Activated B cell treated with CpG ODN at 0.5 μM for 24 hours (primary cell): ENCODE measurements at regions not wholly inside any gene's neighbourhood (a gene's known extent, or its start where the extent isn't known, plus 50 kb on each side); places are given as distances from the start of the nearest gene placed in this dataset.

ENCODE experiments used
- ATAC-seq: fragments of 200-7000 bp; cut with Tn5 transposase; one replicate; pipeline ENCODE4 v1.10.0; 2021; ENCODE audit warnings: low read depth, mild to moderate bottlenecking, moderate library complexity
- CTCF ChIA-PET: fragments of 350-600 bp; sonication (Branson Sonifier 250); formaldehyde crosslinking; loops from one replicate; lab custom pipeline; 2021; ENCODE audit warnings: antibody characterized with exemption; lab: Charles Lee
- POLR2A ChIA-PET: fragments of 350-600 bp; sonication (Branson Sonifier 250); formaldehyde crosslinking; loops from one replicate; lab custom pipeline; 2021; ENCODE audit warnings: antibody characterized with exemption; lab: Charles Lee
- DNase-seq: peaks from one replicate; pipeline ENCODE4 v3.0.0; 2022
- H3K27ac Mint-ChIP-seq: one replicate; pipeline ENCODE4 v1.8.0; 2020; ENCODE audit warnings: mixed read lengths
- H3K27me3 Mint-ChIP-seq: one replicate; pipeline ENCODE4 v1.8.0; 2021; ENCODE audit warnings: mixed read lengths
- H3K36me3 Mint-ChIP-seq: one replicate; pipeline ENCODE4 v1.8.0; 2021; ENCODE audit warnings: low read depth, mixed read lengths
- H3K4me1 Mint-ChIP-seq: one replicate; pipeline ENCODE4 v1.8.0; 2021; ENCODE audit warnings: mixed read lengths
- H3K4me3 Mint-ChIP-seq: one replicate; pipeline ENCODE4 v1.8.0; 2020; ENCODE audit warnings: mild to moderate bottlenecking, mixed read lengths
- H3K9me3 Mint-ChIP-seq: one replicate; pipeline ENCODE4 v1.8.0; 2020; ENCODE audit warnings: mixed read lengths
- intact Hi-C: fragments of 100-400 bp; cut with micrococcal nuclease; formaldehyde crosslinking; loops from one replicate; pipeline ENCODE4 v1.15.1; 2024
- TF ChIP-seq, protein P1 (sequence below): fragments of 200-600 bp; IDR thresholded peaks from one replicate; pipeline ENCODE4 v1.8.0; 2022; ENCODE audit warnings: antibody characterized with exemption, mild to moderate bottlenecking

DNA sequence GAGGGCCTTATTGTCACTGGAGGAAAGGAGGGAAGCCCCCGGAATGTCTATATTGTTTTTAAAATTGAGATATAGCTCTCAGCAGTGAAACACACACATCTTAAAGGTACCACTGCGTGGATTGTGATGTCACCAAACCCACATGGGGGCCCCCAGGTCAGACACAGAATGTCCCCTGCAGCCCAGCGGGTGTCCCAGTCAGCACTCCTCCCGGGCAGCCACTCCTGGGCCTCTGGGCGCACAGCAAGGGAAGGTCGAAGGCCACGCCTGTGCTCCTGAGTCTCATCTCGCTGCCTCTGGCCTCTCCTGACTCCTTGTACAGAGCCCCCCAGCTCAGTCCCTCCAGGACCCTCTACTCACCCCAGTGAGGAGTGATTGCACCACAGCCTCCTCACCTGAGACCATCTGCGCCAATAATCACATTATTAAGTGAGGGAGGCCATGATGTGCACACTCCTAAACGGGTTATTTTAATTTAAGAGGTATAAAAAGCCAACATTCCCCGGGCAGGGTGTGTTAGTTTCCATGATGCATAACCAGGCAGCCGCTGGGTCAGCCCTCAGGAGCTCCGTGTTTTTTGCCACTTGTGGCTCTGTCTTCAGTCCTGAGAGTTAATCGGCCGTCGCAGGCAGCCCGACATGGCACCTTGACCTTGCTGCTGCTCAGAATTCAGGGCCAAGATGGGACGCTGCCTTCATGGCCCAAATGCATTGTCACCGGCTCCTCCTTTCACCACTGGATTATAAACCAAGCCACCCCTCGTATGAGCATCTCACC is 1089.3 kb downstream of the BRD1 start:
- Mint-ChIP-seq H3K36me3 (no peaks in the 10 kb centered on the region), H3K27me3 (no peaks in the 10 kb centered on the region), H3K4me1 (no peaks in the 10 kb centered on the region), H3K9me3 (no peaks in the 10 kb centered on the region), H3K4me3 (no peak overlapping the region), H3K27ac (no peak overlapping the region)
- ATAC-seq (no peak), DNase-seq (no peak)
- intact Hi-C loops = no loop called here
- TF ChIP-seq, protein P1, sequence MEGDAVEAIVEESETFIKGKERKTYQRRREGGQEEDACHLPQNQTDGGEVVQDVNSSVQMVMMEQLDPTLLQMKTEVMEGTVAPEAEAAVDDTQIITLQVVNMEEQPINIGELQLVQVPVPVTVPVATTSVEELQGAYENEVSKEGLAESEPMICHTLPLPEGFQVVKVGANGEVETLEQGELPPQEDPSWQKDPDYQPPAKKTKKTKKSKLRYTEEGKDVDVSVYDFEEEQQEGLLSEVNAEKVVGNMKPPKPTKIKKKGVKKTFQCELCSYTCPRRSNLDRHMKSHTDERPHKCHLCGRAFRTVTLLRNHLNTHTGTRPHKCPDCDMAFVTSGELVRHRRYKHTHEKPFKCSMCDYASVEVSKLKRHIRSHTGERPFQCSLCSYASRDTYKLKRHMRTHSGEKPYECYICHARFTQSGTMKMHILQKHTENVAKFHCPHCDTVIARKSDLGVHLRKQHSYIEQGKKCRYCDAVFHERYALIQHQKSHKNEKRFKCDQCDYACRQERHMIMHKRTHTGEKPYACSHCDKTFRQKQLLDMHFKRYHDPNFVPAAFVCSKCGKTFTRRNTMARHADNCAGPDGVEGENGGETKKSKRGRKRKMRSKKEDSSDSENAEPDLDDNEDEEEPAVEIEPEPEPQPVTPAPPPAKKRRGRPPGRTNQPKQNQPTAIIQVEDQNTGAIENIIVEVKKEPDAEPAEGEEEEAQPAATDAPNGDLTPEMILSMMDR = no peak
- POLR2A ChIA-PET = no interaction called here
- CTCF ChIA-PET = no interaction called here

DNA sequence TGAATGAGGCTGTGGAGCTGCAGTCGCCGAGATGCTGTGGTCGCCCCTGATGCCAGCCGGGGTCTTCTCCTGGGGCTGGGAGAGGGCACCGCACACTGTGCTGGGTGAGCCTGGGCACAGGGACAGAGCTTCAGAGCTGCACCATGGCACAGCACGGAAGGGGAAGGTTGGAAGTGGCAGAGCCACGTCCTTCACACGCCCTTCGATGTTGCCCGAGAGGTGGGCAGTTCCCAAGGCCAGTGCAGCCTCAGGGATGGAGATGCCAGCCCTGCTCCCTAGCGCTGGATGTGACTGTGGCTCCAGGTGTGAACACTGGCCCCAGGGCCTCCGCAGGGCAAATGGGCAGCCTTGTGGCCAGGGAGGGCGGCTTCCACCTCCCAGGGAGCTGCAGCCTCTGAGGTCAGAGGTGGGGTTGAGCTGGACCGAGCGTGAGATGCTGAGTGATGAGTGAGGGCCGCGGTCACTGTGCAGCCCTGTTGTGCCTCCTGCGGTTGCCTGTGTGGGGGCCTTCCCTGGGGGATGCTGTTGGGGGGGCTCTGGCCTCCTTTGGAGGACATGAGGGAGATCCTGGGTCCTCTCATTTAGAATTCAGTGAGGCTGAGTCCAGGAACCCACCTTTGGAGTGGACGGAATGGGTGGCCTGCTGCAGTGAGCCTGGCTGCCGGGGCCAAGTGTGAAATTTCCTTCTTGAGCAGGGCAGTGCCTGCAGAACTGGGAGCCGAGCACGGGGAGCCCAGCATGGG is 1090.0 kb downstream of the BRD1 start:
- no peaks in the 10 kb centered on the region for H3K9me3 Mint-ChIP-seq
- DNase-seq (no peak), ATAC-seq (no peak)
- no peaks in the 10 kb centered on the region for H3K4me1 Mint-ChIP-seq
- no peak overlapping the region for H3K27ac Mint-ChIP-seq
- CTCF ChIA-PET = no interaction called here
- no peak overlapping the region for H3K4me3 Mint-ChIP-seq
- H3K36me3 Mint-ChIP-seq = no peaks in the 10 kb centered on the region
- no peaks in the 10 kb centered on the region for H3K27me3 Mint-ChIP-seq
- POLR2A ChIA-PET = no interaction called here
- intact Hi-C loops = no loop called here
- TF ChIP-seq, protein P1 = no peak

DNA sequence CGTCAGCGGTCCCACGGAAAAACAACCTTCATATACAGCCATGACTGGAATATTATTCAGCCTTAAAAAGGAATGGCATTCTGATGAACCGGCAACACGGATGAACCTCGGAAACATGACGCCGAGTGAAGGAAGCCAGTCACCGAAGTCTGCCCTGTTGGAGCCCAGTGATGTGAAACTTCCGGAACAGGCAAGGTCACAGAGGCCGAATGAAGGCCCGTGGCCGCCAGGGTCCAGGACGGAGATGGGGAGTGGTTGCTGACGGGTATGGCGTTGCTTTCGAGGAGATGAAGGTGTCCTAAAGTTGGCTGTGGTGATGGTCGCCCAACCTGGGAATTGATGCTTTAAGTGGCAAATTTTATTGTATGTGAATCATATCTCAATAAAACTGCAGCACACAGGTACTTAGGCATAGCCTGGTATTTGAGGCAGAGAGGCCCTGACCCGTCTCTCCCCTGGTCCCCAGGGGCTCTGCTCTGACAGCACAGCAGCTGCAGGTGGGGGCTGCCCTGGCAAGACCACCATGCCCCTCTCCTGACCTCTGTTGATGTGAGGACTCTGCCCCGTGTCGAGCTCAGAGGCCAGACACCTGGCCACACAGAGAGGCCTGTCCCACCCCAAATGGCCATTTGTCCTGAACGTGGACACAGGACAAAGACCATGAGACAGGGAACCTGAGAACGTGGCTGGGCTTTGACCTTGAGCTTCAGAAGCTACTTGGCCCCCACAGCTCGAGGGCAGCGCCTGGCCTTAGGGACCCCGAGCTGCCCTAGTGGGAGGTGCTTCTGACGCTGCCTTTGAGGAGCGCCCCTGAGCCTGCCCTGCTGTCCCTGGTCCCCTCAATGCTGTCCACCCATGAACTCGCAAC is 1090.8 kb downstream of the BRD1 start:
- DNase-seq (no peak), ATAC-seq (no peak)
- Mint-ChIP-seq H3K4me1 (no peaks in the 10 kb centered on the region), H3K4me3 (no peak overlapping the region), H3K36me3 (no peaks in the 10 kb centered on the region), H3K27ac (no peak overlapping the region), H3K27me3 (no peaks in the 10 kb centered on the region), H3K9me3 (no peaks in the 10 kb centered on the region)
- TF ChIP-seq, protein P1 = no peak
- CTCF ChIA-PET = no interaction called here
- intact Hi-C loops = no loop called here
- POLR2A ChIA-PET = no interaction called here

DNA sequence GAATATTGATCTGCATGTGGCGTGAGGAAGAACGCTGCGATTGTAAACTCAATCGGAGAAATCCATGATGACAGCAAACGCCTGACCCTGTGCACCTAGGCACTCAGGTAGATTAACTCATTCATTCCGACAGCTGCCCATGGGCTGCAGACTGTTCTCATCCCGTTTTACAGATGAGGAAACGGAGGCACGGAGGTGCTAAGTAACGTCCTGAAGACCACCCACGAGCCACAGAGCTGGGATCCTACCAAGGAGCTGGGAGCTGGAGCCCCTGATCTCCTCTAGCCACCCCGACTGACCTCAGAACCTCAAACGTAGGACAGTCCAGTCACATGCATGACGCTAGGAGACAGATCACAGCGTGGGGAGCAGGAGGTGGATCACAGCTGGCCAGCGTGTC is 1092.7 kb downstream of the BRD1 start:
- Mint-ChIP-seq H3K4me3 (no peak overlapping the region), H3K36me3 (no peaks in the 10 kb centered on the region), H3K27ac (no peak overlapping the region), H3K4me1 (no peaks in the 10 kb centered on the region), H3K9me3 (no peaks in the 10 kb centered on the region), H3K27me3 (no peaks in the 10 kb centered on the region)
- intact Hi-C loops = no loop called here
- CTCF ChIA-PET = no interaction called here
- TF ChIP-seq, protein P1 = no peak
- ATAC-seq = no peak
- POLR2A ChIA-PET = no interaction called here
- no peak for DNase-seq

DNA sequence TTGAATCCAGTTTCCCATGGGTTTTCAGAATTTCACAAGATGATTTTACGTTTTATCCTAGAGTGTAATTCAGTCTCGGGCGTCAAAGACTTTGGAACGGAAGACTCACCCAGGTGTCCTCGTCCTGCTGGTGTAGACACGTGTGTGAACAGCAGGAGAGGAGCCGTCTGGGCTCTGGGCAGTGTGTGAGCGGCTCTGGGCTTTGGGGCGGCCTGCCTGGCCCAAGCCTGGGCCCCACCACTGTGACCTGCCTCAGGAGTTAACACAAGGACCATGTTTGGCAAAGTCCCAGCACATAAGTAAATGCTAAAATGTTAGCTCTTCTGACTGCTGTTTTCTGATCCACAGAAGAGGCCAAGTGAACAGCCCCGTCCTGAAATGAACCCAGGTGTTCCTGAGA is 1093.3 kb downstream of the BRD1 start:
- CTCF ChIA-PET = no interaction called here
- Mint-ChIP-seq H3K4me3 (no peak overlapping the region), H3K9me3 (no peaks in the 10 kb centered on the region), H3K27ac (no peak overlapping the region), H3K36me3 (no peaks in the 10 kb centered on the region), H3K4me1 (no peaks in the 10 kb centered on the region), H3K27me3 (no peaks in the 10 kb centered on the region)
- TF ChIP-seq, protein P1 = no peak
- intact Hi-C loops = no loop called here
- ATAC-seq (no peak), DNase-seq (no peak)
- POLR2A ChIA-PET = no interaction called here
